K562 (cell line): ENCODE measurements at regions not wholly inside any gene's neighbourhood (a gene's known extent, or its start where the extent isn't known, plus 50 kb on each side); places are given as distances from the start of the nearest gene placed in this dataset.
A peak's percentile ranks its signal among the peaks of the same experiment; 100 is the strongest.

Experiments
- ARID2 ChIP-seq: fragments of 450-650 bp; IDR thresholded peaks from 2 replicates; pipeline ENCODE4 v1.6.1; 2017; ENCODE audit warnings: antibody characterized with exemption, mild to moderate bottlenecking
- ARNT ChIP-seq, 2 experiments: fragments of 450-650 bp; IDR thresholded peaks; 2 replicates each; pipeline ENCODE4 v1.6.1; 2016; ENCODE audit warnings: mild to moderate bottlenecking in 1 of 2
- CBFA2T2 ChIP-seq: fragments of 450-650 bp; conservative IDR thresholded peaks from 2 replicates; pipeline ENCODE4 v1.6.1; 2017; ENCODE audit warnings: mild to moderate bottlenecking
- DMBX1 ChIP-seq: fragments of 250-450 bp; sonication (Bioruptor Pico); IDR thresholded peaks from 2 replicates; pipeline ENCODE4 v1.8.0; 2022; ENCODE audit warnings: inconsistent platforms, mild to moderate bottlenecking, moderate library complexity, borderline replicate concordance
- EP300 ChIP-seq: IDR thresholded peaks from 2 replicates; pipeline ENCODE4 v1.6.1; 2012; ENCODE audit warnings: low read length, improper control_type of control experiment
- HES1 ChIP-seq: fragments of 450-650 bp; IDR thresholded peaks from 2 replicates; pipeline ENCODE4 v1.6.1; 2016; ENCODE audit warnings: low read depth, mild to moderate bottlenecking, moderate library complexity
- MTF1 ChIP-seq: fragments of 250-450 bp; sonication (Bioruptor Pico); IDR thresholded peaks from 2 replicates; pipeline ENCODE4 v1.9.0; 2021; ENCODE audit warnings: moderate library complexity, mild to moderate bottlenecking, inconsistent platforms, borderline replicate concordance
- NR1H2 ChIP-seq: sonication (generic); formaldehyde crosslinking; IDR thresholded peaks from 2 replicates; pipeline ENCODE4 v1.4.0; 2020; ENCODE audit warnings: mild to moderate bottlenecking, missing genetic modification reagents
- PBX2 ChIP-seq, 2 experiments: IDR thresholded peaks in 1 of 2; conservative IDR thresholded peaks in 1 of 2; 2 replicates each; pipeline ENCODE4 v1.6.1; 2016; ENCODE audit warnings: low read depth in 2 of 2, mild to moderate bottlenecking in 1 of 2, missing compliant biosample characterization in 1 of 2, missing genetic modification characterization in 1 of 2, moderate library complexity in 1 of 2
- SMARCE1 ChIP-seq: fragments of 450-650 bp; IDR thresholded peaks from 2 replicates; pipeline ENCODE4 v1.7.1; 2016; ENCODE audit warnings: mild to moderate bottlenecking
- TCF3 ChIP-seq: sonication (generic); formaldehyde crosslinking; IDR thresholded peaks from 2 replicates; pipeline ENCODE4 v1.4.0; 2020; ENCODE audit warnings: mild to moderate bottlenecking, missing genetic modification reagents

- peak; percentile 60; the same call in 1 of the 2 replicates for TF ChIP-seq HES1
- TF ChIP-seq DMBX1 (CRISPR knock-in tag): no peak
- no peak for TF ChIP-seq ARID2
- TF ChIP-seq CBFA2T2: peak; percentile 50
- 0 out of 2 replicates have a peak, but pooled peaks have one; percentile 17 for TF ChIP-seq SMARCE1
- TF ChIP-seq NR1H2: no peak
- TF ChIP-seq EP300: peak; percentile 32; the same call in 1 of the 2 replicates
- TF ChIP-seq ARNT (IDR thresholded peaks at IDR 0.05): no peak
- no peak for TF ChIP-seq MTF1
- TF ChIP-seq TCF3 (CRISPR knock-in tag): peak; percentile 44
- no peak for TF ChIP-seq PBX2 (CRISPR knock-in tag; IDR thresholded peaks at IDR 0.05; ENCODE audit: low read depth)
- 0 out of 2 replicates have a peak, but pooled peaks have one; percentile 29 for TF ChIP-seq PBX2 (tag; conservative IDR thresholded peaks at IDR 0.05; ENCODE audit: low read depth)
Measured at GRCh38 chrX:47752685-47753084, 84.0 kb upstream of the ZNF81 start (continued).
